ENCODE measurements at regions not wholly inside any gene's neighbourhood (a gene's known extent, or its start where the extent isn't known, plus 50 kb on each side); places are given as distances from the start of the nearest gene placed in this dataset.

DNA sequence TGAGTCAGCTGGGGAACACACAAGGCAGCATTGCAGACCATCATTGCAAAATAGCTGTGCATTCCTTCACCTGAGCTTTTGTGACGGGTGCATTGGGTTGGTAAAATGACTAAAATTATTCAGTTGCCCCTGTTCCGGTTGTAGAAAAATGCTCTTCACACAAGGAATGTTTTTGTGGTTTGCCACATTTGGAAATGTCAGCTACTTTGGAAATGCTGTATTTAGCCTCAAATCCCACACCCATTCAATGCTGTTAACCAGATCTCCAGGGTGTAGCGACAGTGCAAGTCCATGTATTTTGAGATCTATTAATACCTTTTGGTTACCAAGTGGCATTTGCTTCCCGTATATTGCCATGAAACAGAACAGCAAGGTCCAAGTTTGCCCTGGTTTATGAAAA, 201.2 kb downstream of the FOXA2 start:
- Histone ChIP-seq H3K4me1 (ENCODE audit: control insufficient read depth in 2 of 3, insufficient read depth in 2 of 3, low read depth in 1 of 3, low read length in 3 of 3) (no peaks in the 10 kb centered on the region), H3K4me3 (ENCODE audit: low read length in 3 of 3) (no peak overlapping the region), H3K27ac (ENCODE audit: low read depth in 2 of 2, low read length in 2 of 2) (no peak overlapping the region), H3K36me3 (ENCODE audit: control insufficient read depth in 2 of 3, insufficient read depth in 3 of 3, low read length in 3 of 3) (no peaks in the 10 kb centered on the region), H3K9ac (ENCODE audit: low read length in 3 of 3) (no peak overlapping the region), H3K27me3 (ENCODE audit: control insufficient read depth, insufficient read depth, low read length) (no peaks in the 10 kb centered on the region), H3K9me3 (ENCODE audit: control insufficient read depth in 2 of 3, insufficient read depth in 1 of 3, low read length in 3 of 3) (no peaks in the 10 kb centered on the region)
- intact Hi-C loops (cut with DNase I), result no loop called here
- DNase-seq (no peak), FAIRE-seq (no peak)
- TF ChIP-seq, protein P1, sequence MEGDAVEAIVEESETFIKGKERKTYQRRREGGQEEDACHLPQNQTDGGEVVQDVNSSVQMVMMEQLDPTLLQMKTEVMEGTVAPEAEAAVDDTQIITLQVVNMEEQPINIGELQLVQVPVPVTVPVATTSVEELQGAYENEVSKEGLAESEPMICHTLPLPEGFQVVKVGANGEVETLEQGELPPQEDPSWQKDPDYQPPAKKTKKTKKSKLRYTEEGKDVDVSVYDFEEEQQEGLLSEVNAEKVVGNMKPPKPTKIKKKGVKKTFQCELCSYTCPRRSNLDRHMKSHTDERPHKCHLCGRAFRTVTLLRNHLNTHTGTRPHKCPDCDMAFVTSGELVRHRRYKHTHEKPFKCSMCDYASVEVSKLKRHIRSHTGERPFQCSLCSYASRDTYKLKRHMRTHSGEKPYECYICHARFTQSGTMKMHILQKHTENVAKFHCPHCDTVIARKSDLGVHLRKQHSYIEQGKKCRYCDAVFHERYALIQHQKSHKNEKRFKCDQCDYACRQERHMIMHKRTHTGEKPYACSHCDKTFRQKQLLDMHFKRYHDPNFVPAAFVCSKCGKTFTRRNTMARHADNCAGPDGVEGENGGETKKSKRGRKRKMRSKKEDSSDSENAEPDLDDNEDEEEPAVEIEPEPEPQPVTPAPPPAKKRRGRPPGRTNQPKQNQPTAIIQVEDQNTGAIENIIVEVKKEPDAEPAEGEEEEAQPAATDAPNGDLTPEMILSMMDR (IDR thresholded peaks at IDR 0.05; ENCODE audit: borderline replicate concordance, extremely low read depth, insufficient read depth), result no peak

GRCh38 chr20:22382742-22383141, 201.6 kb downstream of the FOXA2 start:
- TF ChIP-seq, protein P1 (IDR thresholded peaks at IDR 0.05; ENCODE audit: borderline replicate concordance, extremely low read depth, insufficient read depth), result no peak
- intact Hi-C loops (cut with DNase I), result no loop called here
- H3K9me3 ChIP-seq (ENCODE audit: control insufficient read depth in 2 of 3, insufficient read depth in 1 of 3, low read length in 3 of 3), result no peaks in the 10 kb centered on the region
- no peak for DNase-seq
- no peaks in the 10 kb centered on the region for H3K27me3 ChIP-seq (ENCODE audit: control insufficient read depth, insufficient read depth, low read length)
- no peaks in the 10 kb centered on the region for H3K36me3 ChIP-seq (ENCODE audit: control insufficient read depth in 2 of 3, insufficient read depth in 3 of 3, low read length in 3 of 3)
- FAIRE-seq, result no peak
- no peak overlapping the region for H3K4me3 ChIP-seq (ENCODE audit: low read length in 3 of 3)
- H3K9ac ChIP-seq (ENCODE audit: low read length in 3 of 3), result no peak overlapping the region
- no peak overlapping the region for H3K27ac ChIP-seq (ENCODE audit: low read depth in 2 of 2, low read length in 2 of 2)
- H3K4me1 ChIP-seq (ENCODE audit: control insufficient read depth in 2 of 3, insufficient read depth in 2 of 3, low read depth in 1 of 3, low read length in 3 of 3), result no peaks in the 10 kb centered on the region

GRCh38 chr20:22381812-22382416, 202.5 kb downstream of the FOXA2 start:
- no peak overlapping the region for H3K4me3 ChIP-seq (ENCODE audit: low read length in 3 of 3)
- no peak overlapping the region for H3K27ac ChIP-seq (ENCODE audit: low read depth in 2 of 2, low read length in 2 of 2)
- no peaks in the 10 kb centered on the region for H3K36me3 ChIP-seq (ENCODE audit: control insufficient read depth in 2 of 3, insufficient read depth in 3 of 3, low read length in 3 of 3)
- DNase-seq (no peak), FAIRE-seq (no peak)
- no peak overlapping the region for H3K9ac ChIP-seq (ENCODE audit: low read length in 3 of 3)
- no peaks in the 10 kb centered on the region for H3K27me3 ChIP-seq (ENCODE audit: control insufficient read depth, insufficient read depth, low read length)
- TF ChIP-seq, protein P1 (IDR thresholded peaks at IDR 0.05; ENCODE audit: borderline replicate concordance, extremely low read depth, insufficient read depth), result no peak
- H3K9me3 ChIP-seq (ENCODE audit: control insufficient read depth in 2 of 3, insufficient read depth in 1 of 3, low read length in 3 of 3), result no peaks in the 10 kb centered on the region
- intact Hi-C loops (cut with DNase I), result no loop called here
- H3K4me1 ChIP-seq (ENCODE audit: control insufficient read depth in 2 of 3, insufficient read depth in 2 of 3, low read depth in 1 of 3, low read length in 3 of 3), result no peaks in the 10 kb centered on the region

DNA sequence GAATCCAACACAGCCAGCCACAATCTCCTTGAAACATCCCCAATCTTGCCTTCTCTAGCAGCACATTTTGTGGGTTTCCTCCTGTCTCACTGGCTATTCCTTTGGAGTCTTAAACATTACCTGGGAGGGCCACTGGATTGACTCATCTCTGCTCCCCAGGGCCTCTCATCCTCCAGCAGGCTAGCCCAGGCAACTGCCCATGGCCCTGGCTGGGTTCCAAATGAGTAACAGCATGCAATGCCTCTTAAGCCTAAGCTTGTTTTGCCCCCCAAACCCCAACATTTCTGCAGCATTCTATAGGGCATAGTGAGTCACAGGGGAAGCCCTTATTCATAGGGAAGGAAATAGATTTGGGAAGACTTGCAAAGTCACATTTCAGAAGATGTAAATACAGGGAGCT, 204.9 kb downstream of the FOXA2 start:
- Histone ChIP-seq H3K27me3 (ENCODE audit: control insufficient read depth, insufficient read depth, low read length) (no peaks in the 10 kb centered on the region), H3K9ac (ENCODE audit: low read length in 3 of 3) (no peak overlapping the region), H3K4me3 (ENCODE audit: low read length in 3 of 3) (no peak overlapping the region), H3K27ac (ENCODE audit: low read depth in 2 of 2, low read length in 2 of 2) (no peak overlapping the region), H3K4me1 (ENCODE audit: control insufficient read depth in 2 of 3, insufficient read depth in 2 of 3, low read depth in 1 of 3, low read length in 3 of 3) (no peaks in the 10 kb centered on the region), H3K9me3 (ENCODE audit: control insufficient read depth in 2 of 3, insufficient read depth in 1 of 3, low read length in 3 of 3) (no peaks in the 10 kb centered on the region), H3K36me3 (ENCODE audit: control insufficient read depth in 2 of 3, insufficient read depth in 3 of 3, low read length in 3 of 3) (no peaks in the 10 kb centered on the region)
- TF ChIP-seq, protein P1 (IDR thresholded peaks at IDR 0.05; ENCODE audit: borderline replicate concordance, extremely low read depth, insufficient read depth), result no peak
- intact Hi-C loops (cut with DNase I), result no loop called here
- DNase-seq (no peak), FAIRE-seq (no peak)
